A673 (cell line): ENCODE measurements at regions not wholly inside any gene's neighbourhood (a gene's known extent, or its start where the extent isn't known, plus 50 kb on each side); places are given as distances from the start of the nearest gene placed in this dataset.

Experiments
- BruUV-seq: library from RNA; stranded (reverse); fragments of 400-500 nt; replicated peaks from 2 replicates; lab custom pipeline; 2021; lab: Mats Ljungman, UMichigan
- CTCF ChIA-PET: fragments of 300-600 bp; sonication (Branson Sonifier 250); formaldehyde crosslinking; loops from one replicate; lab custom pipeline; 2022; ENCODE audit warnings: antibody characterized with exemption; lab: Charles Lee
- POLR2A ChIA-PET: fragments of 300-600 bp; sonication (Branson Sonifier 250); formaldehyde crosslinking; loops from one replicate; lab custom pipeline; 2022; ENCODE audit warnings: antibody characterized with exemption; ENCODE audit not compliant: low non-redundant PET; lab: Charles Lee
- DNase-seq: peaks from one replicate; pipeline ENCODE4 v3.0.0-alpha.2; 2015; ENCODE audit warnings: low spot score
- H3K27ac ChIP-seq: fragments of 200-600 bp; sonication (generic); 2 replicates; pipeline ENCODE4 v1.5.1; 2016; ENCODE audit warnings: mixed run types, low read depth, mild to moderate bottlenecking, mixed read lengths, antibody characterized with exemption, low read length; ENCODE audit not compliant: poor library complexity, severe bottlenecking
- H3K27me3 ChIP-seq: fragments of 200-600 bp; sonication (generic); replicated peaks from 2 replicates; pipeline ENCODE4 v1.6.1; 2017; ENCODE audit warnings: mixed run types, low read depth, mild to moderate bottlenecking, mixed read lengths, antibody characterized with exemption, low read length; ENCODE audit not compliant: insufficient read depth, poor library complexity
- H3K36me3 ChIP-seq: fragments of 200-600 bp; sonication (generic); 2 replicates; pipeline ENCODE4 v1.6.1; 2016; ENCODE audit warnings: mixed run types, mild to moderate bottlenecking, mixed read lengths, antibody characterized with exemption, low read length; ENCODE audit not compliant: insufficient read depth, poor library complexity, severe bottlenecking
- H3K4me1 ChIP-seq: fragments of 200-600 bp; sonication (generic); 2 replicates; pipeline ENCODE4 v1.6.1; 2017; ENCODE audit warnings: mixed run types, mild to moderate bottlenecking, mixed read lengths, antibody characterized with exemption, low read length; ENCODE audit not compliant: insufficient read depth, poor library complexity, severe bottlenecking
- H3K4me3 ChIP-seq: fragments of 200-600 bp; sonication (generic); 2 replicates; pipeline ENCODE4 v1.5.1; 2016; ENCODE audit warnings: low read depth, mixed run types, mild to moderate bottlenecking, mixed read lengths, low read length; ENCODE audit not compliant: poor library complexity, severe bottlenecking
- H3K9me3 ChIP-seq: fragments of 200-600 bp; sonication (generic); 2 replicates; pipeline ENCODE4 v1.6.1; 2016; ENCODE audit warnings: mixed run types, low read depth, mild to moderate bottlenecking, mixed read lengths, antibody characterized with exemption, low read length; ENCODE audit not compliant: poor library complexity, severe bottlenecking
- CTCF ChIP-seq: fragments of 300-800, 200-600 bp; sonication (generic); conservative IDR thresholded peaks from 2 replicates; pipeline ENCODE4 v1.5.1; 2017; ENCODE audit warnings: low read depth, mild to moderate bottlenecking, antibody characterized with exemption, low read length, moderate library complexity, mixed read lengths
- EZH2 ChIP-seq: fragments of 200-600 bp; sonication (generic); IDR thresholded peaks from 2 replicates; pipeline ENCODE4 v1.6.1; 2017; ENCODE audit warnings: borderline replicate concordance, low read depth, mild to moderate bottlenecking, mixed read lengths, antibody characterized with exemption, low read length; ENCODE audit not compliant: poor library complexity, severe bottlenecking
- intact Hi-C: fragments of 100-400 bp; cut with micrococcal nuclease; formaldehyde crosslinking; loops from one replicate; pipeline ENCODE4 v1.10.0; 2022; ENCODE audit not compliant: unreplicated experiment

DNA sequence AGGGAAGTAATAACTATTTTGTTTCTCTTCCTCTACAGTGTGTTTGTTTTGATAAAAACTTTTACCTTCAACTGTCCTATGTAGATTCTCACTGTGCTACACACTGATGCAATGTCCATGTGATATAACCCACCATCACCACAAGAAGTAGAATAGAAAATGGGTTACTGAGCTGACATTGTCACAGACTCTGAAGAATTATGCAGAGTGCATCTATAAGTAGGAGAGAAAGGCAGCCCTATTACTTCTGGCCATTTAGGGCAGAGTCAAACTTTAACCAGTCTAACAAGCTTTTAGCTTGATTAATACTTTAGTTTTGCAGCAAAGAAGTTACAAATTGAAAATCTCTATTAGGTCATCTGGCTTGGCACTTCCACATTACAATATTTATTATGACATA is 354.0 kb upstream of the CDH8 start:
- no TSS peak for BruUV-seq
- intact Hi-C loops, result no loop called here

DNA sequence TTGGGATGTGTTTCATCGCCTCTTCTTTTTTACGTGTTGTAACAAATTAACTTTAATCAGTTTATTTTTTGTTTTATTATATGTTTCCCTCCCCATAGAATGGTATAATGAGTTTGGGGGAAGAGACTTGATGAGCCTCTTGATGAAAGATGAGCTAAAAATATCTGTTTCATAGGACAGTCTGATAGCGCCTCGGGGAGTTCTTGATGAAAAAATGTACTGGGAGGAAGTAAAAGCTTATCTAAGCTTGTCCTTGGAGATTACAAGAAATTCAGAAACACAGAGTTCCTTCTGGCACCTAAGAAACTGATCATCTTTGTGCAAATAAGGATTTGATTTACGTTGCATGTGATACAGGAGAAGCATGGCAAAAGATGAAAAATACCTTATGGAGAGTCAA is 350.2 kb upstream of the CDH8 start:
- Histone ChIP-seq H3K27me3 (no peaks in the 10 kb centered on the region), H3K27ac (no peak overlapping the region), H3K4me1 (no peaks in the 10 kb centered on the region), H3K36me3 (no peaks in the 10 kb centered on the region), H3K4me3 (no peak overlapping the region), H3K9me3 (no peaks in the 10 kb centered on the region)
- intact Hi-C loops, result no loop called here
- no TSS peak for BruUV-seq
- POLR2A ChIA-PET, result no interaction called here
- CTCF ChIA-PET, result no interaction called here
- TF ChIP-seq CTCF, result no peak
- no peak for TF ChIP-seq EZH2
- no peak for DNase-seq

More for the DNA sequence above, 354.0 kb upstream of the CDH8 start:
- no peak for TF ChIP-seq EZH2
- no peak for TF ChIP-seq CTCF
- H3K27ac ChIP-seq, result no peak overlapping the region
- ChIA-PET POLR2A (no interaction called here), CTCF (no interaction called here)
- no peaks in the 10 kb centered on the region for H3K4me1 ChIP-seq
- no peak overlapping the region for H3K4me3 ChIP-seq
- H3K27me3 ChIP-seq, result no peaks in the 10 kb centered on the region
- no peaks in the 10 kb centered on the region for H3K9me3 ChIP-seq
- H3K36me3 ChIP-seq, result no peaks in the 10 kb centered on the region
- DNase-seq, result no peak

DNA sequence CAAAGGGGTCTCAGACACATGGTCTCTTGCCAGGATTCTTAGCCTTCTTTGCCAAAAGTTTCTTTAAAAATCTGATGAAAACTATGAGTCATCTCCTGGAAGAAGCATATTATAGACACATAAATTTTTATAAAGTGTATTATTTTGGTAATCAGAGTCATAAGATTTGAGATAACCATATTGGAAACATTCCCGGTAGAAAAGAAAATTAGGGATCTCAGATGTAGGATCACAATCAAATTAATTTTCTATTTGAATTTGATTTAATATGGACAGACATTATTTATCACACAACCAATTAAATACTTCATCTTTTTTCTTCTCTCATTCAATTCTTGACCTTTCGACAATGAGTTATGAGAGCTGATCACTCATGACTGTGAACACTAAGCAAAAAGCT is 347.7 kb upstream of the CDH8 start:
- no TSS peak for BruUV-seq
- Histone ChIP-seq H3K9me3 (no peaks in the 10 kb centered on the region), H3K4me1 (no peaks in the 10 kb centered on the region), H3K4me3 (no peak overlapping the region), H3K27ac (no peak overlapping the region), H3K36me3 (no peaks in the 10 kb centered on the region), H3K27me3 (no peaks in the 10 kb centered on the region)
- TF ChIP-seq CTCF (no peak), EZH2 (no peak)
- no peak for DNase-seq
- ChIA-PET CTCF (no interaction called here), POLR2A (no interaction called here)
- intact Hi-C loops, result no loop called here
